ENCODE measurements at regions not wholly inside any gene's neighbourhood (a gene's known extent, or its start where the extent isn't known, plus 50 kb on each side); places are given as distances from the start of the nearest gene placed in this dataset.
A peak's percentile ranks its signal among the peaks of the same experiment; 100 is the strongest.
"Not testable (repeated sequence)": the region's sequence is repeated elsewhere in the genome, so short reads cannot be mapped to it uniquely, and the experiment has no call there.

DNA sequence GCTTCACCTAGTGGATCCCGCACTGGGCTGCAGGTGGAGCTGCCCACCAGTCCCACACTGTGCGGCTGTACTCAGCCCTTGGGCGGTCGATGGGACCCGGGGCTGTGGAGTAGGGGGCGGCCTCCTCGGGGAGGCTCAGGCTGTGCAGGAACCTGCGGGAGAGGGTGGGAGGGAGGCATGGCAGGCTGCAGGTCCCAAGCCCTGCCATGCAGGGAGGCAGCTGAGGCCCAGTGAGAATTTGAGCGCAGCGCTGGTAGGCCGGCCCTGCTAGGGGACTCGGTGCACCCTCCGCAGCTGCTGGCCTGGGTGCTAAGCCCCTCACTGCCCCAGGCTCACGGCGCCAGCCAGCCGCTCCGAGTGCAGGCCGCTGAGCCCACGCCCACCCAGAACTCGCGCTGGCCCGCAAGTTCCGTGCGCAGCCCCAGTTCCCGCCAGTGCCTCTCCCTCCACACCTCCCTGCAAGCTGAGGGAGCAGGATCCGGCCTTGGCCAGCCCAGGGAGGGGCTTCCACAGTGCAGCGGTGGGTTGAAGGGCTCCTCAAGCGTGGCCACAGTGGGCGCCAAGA is 1407.6 kb downstream of the EPHA7 start:
- no peak for DNase-seq

DNA sequence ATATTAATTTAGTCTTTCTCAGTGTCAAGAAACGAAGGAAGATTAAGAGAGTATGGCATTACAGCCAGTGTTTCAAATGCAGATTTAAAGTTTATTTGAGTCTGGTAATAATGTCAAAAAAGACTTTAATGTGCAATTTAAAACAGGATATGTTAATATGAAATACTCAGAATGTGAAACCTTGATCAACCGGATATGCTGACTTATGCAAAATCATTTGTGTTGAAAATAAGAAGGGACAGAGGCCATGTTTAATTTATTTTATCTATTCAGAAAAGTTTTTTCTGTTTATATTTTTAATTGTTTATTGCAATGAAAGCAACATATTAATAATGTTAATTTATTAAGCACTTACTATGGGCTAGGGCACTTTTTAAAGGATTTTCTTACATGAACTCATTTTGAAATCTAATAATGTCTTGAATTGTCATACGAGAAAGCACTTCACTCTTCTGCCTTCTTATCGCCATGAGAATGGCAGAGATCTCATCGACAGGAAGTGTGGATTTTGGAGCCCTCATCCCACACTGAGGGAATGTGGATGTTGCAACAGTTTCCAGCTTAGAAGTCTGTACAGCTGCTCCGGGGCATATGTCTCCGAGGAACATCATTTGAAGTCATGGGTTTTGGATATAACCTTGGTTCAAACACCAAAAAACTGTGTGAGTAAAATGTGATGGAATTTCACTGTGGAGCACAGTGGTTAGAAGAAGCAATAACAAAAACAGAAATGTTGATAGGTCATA is 1410.4 kb downstream of the EPHA7 start:
- DNase-seq: no peak

DNA sequence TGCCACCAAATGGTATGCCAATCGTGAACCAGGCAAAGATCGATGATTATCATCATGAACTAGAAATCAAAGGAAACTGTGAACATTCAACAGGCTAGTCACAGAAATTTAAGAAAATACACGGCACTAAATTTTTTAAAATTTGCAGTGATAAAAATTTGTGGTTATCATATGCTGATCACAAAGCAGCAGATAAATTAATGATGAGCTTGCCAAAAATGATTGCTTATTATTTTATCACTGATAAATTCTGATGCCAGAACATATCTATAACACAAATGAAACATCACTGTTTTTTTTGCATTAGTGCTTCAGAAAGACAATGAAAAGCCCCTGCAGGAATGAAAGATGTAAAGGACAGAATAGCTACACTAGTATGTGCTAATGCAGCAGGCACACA is 1413.2 kb upstream of the MAP3K7 start:
- DNase-seq: no peak

DNA sequence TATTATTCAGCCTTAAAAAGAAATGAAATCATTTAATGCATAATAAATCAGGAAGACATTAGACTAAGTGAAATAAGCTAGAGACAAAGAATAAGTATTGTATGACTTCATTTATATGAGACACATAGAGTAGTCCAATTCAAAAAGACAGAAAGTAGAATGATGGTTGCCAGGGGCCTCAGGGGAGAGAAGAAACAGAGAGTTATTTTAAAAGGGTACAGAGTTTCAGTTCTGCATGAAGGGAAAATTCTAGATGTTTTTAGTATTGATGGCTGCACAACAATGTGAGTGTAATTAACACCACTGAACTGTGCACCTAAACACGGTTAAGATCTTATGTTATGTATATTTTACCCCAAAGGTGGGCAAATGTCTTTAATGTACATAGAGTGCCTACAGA is 1407.9 kb upstream of the MAP3K7 start:
- DNase-seq: no peak

DNA sequence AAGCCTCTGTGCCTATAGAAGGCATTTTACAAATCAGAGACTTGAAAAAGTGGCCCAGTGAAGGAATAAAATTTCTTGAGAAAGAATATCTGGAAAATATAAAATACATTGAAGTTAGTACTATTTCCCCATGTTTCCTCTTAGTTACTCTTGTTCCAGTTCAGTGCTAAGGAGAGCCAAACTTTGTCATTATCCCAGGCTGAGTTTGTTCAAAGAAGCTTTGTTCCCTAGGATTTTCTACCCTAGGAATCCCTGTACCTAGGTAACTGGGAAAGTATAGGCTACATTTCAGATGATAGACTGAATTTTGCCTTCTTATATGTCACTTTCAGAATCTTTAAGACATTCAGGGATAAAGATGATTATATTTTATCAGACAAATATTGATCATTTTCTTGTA is 1395.7 kb upstream of the MAP3K7 start:
- no peak for DNase-seq

DNA sequence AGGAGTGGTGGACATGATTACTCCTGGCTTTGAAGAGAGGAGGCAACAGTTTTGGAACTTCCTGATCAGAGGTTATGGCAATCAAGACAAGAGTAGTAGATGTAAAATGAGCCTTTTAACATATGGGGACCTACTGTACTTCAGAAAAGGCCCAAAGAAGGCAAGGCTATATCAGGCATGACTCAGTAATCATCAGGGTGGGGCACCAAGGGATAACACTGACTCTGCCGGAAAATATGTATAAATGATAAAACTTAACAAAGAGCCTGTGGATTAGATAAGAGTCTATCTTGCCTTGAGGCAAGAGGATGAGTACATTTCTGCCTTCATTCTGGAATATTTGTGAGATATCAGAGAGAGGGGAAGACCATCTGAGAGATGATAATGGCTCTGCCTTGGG is 1389.9 kb upstream of the MAP3K7 start:
- DNase-seq: no peak

DNA sequence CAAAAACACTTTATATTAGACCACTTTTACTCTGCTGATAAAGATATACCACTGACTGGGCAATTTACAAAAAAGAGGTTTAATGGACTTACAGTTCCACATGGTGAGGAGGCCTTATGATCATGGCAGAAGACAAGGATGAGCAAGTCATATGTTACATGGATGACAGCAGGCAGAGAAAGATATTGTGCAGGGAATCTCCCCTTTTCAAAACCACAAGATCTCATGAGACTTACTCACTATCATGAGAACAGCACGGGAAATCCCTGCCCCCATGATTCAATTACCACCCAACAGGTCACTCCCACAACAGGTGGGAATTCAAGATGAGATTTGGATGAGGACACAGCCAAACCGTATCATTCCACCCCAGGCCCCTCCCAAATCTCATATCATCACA is 1383.8 kb upstream of the MAP3K7 start:
- no peak for DNase-seq

DNA sequence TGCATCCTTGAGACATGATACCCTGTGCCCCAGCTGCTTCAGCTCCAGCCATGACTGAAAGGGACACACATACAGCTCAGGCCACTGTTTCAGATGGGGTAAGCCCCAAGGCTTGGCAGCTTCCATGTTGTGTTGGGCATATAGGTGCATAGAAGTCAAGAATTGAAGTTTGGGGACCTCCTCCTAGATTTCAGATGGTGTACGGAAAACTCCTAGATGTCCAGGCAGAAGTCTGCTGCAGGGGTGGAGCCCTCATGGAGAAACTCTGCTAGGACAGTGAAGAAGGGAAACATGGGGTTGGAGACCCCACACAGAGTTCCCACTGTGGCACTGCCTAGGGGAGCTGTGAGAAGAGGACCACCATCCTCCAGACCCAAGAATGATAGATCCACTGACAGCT is 1379.0 kb upstream of the MAP3K7 start:
- DNase-seq: no peak

DNA sequence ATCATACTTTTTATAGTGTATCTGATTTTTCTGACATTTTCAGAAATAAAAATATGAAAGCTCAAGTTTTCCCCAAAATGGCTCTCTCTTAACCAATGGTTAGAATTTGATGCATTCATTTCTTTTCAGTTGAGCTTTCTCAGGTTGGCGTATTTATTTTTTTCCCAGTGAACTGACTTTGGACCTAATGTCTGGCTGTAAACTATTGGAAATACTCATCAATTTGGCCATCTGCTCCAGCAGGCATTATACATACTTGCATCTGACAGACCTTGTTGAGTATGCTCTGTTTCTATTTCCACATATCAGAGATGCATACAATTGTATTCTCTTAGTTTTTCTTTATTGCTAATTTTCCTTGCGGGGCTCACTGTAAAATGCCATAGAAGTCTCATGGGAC is 1374.8 kb upstream of the MAP3K7 start:
- DNase-seq: no peak

DNA sequence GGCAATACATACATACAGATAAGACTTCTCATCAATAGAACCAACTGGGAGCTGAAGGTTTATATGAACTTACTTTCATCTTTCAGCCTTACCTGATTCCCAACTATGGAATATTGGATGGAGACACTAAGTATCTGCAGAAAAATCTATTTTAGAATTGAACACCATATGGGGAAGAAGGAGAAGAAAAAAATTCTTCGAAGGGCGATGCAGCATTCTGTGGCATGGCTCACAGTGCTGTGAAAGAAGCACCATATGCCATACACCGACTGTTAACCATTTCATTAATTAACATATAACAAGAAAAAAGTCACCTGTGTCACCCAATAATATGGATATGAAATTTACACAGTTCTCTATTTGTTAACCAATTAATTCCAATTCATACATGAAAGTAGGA is 1374.4 kb upstream of the MAP3K7 start:
- no peak for DNase-seq

DNA sequence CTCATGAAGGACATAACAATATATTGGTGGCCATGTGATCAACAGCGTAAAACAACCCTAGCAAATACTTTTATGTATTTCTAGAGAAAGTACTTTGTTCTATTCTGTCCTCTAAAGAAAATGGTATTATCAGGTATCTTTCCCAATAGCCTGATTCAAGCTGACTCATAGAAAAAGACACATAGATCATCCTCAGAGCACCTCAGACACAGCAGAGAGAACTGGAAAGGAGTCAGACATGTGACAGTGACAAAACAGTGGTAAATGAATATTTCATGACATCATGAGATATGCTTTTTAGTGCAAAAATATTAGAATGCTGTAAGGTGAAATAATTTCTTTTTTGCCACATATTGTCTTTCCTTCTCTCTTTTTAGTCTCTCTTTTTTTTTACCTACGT is 1355.0 kb upstream of the MAP3K7 start:
- no peak for DNase-seq

DNA sequence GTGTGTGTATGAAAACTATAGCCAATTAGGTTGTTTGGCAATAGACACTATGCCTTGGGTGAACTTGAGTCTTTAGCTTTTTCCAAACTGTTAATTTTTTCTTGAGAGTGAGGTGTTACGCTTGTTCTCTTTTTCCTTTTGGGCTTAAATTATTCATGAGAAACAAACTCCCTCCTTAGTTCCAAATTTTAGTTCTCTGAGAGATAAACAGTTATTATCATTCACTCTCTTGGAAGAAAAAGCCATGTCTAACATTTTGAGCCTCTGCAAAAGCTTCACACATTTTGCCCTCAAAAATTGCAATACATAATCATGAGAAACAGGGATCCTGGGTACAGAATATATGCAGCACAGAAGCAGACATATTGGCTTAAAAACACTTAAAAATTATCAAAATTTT is 1353.9 kb upstream of the MAP3K7 start:
- DNase-seq: no peak

DNA sequence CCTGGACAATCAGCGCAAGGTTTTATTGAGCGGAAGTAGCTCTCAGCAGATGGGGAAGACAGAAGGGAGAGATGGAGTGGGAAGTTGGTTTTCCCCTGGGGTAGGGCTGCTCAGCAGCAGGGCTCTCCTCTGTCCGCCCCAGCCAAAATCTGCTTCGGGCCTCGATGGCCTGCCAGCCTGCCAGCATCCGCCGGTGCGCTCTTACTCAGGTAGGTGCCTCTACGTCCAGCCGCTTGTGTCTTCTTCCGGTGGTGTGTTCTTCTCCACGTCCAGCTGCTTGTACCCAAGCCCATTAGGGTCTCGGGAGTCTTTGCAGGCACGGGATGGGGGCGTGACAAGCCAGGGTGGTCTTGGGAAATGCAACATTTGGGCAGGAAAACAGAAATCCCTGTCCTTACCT is 1340.0 kb upstream of the MAP3K7 start:
- DNase-seq: no peak

DNA sequence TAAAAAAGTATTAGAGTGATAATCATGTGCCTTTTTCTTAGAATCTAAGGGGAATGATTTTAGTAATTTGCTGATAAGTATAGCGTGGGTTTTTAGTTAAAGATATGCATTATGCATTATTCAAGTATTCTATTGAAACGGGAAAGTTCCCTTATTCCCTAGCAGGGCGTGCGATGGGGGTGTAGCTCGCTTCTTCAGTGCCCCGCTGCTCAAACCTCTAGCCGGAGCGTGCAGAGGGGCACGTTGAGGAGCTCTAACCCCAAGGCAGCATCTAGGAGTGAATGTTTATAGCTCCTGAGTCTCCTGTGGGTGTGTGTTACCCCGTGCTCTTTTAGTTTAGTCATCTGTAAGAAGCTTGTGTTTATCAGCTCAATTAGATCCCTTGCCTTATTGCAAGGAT is 1339.5 kb upstream of the MAP3K7 start:
- no peak for DNase-seq

DNA sequence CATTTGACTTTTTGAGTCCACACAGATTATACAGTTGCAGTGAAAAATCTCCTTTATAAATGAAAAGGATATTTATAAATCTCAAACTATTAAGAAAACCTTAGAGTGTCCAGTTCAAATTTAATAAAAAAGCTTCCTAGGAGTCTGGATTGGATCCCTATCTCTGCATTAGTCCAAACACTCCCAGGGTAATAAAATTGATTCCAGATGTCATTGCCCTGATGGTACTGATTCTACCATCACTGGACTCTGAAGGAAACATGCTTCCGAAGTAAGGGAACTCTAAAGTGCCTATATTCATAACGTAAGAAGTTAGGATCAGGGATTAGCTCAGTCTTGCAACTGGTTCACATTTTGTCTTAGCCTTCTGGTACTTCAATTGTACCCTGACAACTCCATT is 1325.1 kb upstream of the MAP3K7 start:
- no peak for DNase-seq

DNA sequence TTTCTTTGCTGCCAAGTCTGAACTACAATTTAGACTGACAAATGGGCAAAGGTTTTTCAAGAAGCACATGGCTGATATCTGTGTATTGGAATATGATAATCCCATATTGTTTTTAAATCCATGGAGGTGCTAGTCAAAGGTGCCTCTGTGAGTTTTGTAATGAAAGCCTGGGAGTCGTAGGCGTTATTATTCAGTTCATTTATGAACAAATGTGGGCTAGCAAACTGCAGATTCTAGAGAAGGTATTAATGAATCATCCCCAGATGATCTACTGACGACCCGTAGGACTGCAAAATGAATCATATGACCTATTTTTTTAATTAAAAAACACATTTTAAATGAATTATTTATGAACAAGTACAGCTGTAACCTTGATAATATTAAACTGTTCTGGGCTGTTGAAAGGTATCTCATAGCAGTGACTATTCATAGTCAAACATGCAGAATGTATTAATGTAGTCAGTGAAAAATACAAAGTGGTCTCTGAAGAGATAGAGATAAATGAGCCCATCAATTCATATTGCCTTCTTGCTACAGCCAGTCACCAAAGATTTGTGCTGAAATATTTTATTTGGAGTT is 1317.8 kb upstream of the MAP3K7 start:
- no peak for DNase-seq

DNA sequence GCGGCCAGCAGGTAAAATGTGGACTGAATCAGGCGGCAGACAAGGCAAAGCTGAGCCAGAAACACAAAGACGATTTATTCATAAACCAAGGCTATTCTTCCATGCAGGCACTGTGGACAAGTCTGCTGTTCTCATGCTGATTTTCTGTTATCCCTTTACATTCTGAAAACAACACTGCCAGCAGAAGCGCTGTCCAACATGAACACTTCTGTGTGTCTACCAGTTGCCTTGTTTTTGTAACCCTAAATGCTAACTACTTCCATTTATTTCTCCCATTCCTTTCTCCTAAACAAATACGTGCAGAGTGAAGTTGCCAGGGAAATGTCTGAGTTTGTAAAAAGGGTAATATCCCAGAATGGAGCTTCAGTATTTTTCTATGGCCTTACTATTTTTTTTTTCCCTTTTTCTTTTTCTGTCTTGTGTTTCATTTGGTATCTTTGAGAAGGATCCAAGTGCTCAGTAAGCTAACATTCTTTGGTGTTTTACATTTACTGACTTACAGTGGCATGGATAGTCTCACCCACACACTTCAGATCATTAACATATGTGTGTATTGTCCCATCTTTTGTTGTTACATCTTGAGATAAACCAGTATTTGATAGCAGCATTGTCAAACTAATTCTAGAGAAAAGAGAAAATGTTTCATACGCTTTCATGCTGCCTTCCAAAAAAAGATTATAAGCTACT is 1308.9 kb upstream of the MAP3K7 start:
- no peak for DNase-seq

DNA sequence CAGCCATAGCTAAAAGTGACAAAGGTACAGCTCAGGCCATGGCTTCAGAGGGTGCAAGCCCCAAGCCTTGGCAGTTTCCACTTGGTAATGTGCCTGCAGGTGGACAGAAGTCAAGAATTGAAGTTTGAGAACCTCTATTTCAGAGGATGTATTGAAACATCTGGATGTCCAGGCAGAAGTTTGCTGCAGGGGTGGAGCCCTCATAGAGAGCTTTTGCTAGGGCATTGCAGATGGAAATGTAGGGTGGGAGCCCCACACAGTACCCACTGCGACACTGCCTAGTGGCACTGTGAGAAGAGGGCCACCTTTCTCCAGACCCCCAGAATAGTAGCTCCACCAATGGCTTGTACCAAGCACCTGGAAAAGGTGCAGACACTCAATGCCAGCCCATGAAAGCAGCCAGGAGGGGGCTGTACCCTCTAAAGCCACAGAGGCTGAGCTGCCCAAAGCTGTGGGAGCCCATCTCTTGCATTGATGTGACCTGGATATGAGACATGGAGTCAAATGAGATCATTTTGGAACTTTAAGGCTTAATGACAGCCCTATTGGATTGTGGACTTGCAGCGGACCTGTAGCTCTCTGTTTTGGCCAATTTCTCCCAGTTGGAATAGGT is 1299.4 kb upstream of the MAP3K7 start:
- no peak for DNase-seq

DNA sequence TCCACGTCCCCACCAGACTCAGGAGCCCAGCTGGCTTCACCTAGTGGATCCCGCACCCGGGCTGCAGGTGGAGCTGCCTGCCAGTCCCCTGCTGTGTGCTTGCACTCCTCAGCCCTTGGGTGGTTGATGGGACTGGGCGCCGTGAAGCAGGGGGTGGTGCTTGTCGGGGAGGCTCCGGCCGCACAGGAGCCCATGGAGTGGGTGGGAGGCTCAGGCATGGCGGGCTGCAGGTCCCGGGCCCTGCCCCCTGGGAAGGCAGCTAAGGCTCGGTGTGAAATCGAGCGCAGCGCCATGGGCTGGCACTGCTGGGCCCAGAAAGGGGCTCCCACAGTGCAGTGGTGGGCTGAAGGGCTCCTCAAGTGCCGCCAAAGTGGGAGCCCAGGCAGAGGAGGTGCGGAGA is 1294.9 kb upstream of the MAP3K7 start:
- DNase-seq: not testable (repeated sequence)

DNA sequence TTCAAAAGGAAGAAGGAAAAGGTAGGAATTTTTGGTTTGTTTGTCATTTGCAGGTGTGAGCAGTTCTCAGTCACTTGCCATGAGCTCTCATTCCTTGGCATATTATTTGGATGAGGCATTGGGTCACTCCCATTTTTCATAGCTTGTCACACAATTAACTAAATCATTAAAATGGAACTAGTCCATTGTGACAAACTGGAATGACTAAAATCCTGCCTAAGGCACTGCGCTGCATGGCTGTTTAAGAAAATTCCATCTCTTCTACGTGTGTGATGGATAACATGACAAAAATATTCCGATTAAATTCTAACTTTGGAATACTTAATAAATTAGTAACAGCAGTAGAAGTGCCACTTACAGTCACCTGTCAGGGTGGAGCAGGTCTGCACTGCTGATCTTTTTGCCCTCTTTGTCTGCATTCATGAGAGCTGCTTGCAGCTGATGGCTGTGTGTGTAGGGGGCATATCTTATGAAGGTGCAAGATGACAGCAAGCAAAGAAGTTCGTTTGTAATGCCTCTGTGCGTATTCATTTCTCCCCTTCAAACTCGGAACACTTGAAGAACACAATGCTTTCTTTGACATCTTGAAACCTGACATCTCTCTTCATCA is 1292.6 kb upstream of the MAP3K7 start:
- DNase-seq: no peak

DNA sequence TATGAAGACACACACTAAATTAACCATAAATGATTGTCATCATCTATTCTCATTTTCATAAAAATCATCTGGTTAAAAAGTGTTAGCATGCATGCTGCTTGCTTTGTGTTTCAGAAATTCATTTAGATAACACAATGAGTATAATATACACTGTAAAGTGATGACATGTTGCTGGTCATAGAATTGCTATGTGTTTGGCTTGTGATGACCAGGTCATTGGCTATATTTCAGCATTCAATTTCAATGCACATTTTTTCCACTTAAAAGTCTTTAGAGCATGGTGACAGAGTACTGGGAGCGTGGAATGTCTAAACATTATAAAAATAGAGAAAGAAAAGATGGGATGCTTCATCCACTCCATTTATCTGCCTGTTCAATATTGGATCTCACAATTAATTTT is 1291.1 kb upstream of the MAP3K7 start:
- no peak for DNase-seq

DNA sequence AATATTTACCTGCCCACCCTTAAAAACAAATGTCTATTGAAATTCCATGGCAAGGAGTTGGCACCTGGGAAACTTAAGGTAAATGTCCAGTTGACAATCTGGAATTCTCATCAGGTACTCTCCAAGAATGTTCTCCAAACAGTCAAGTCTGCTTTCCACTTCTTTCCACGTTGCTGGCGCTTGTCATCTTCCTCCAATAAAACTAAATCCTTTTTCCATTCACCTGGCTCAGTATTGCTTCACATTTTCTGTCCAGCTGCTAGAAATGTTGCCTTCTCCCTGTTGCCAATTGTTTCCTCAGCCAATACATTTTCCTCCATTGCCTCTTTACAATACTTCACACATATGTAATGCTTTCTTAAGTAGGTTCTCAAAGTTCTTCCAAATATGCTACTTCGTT is 1288.1 kb upstream of the MAP3K7 start:
- no peak for DNase-seq

DNA sequence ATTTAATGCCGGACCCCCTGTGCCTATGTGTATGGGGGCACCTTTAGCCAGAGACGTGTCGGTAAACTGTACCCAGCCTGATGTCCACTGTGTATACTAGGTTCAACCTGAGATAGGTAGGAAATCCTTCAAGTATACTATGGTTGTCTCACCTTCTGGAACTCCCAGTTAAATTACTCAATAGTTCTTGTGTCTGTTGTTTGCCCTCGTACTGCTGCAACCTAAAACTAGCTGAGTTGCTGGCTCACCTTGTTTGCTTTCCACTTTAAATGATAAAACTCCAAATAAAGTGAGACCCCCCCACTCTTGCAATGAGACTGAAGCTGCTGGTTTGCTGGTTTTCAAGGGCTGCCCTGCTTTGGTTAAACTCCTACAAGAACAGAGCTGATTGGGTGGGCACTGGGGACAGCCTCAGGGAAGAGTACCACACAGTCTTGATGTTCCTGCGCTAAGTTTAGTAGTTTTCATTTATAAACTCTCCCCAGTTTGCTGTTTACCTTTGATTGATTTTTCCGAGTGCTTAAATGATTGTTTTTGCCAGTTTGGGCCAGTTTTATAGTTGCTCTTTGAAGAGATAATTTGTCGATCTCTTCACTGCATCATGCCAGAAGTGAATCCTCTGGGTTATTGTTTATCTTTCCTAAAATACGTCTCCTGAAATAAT is 1281.8 kb upstream of the MAP3K7 start:
- peak; percentile 31 for DNase-seq

Measured in NCI-H146 (cell line).